Epithelial cell of proximal tubule (primary cell): ENCODE measurements at regions not wholly inside any gene's neighbourhood (a gene's known extent, or its start where the extent isn't known, plus 50 kb on each side); places are given as distances from the start of the nearest gene placed in this dataset.

Experiments
- DNase-seq: peaks from one replicate; pipeline ENCODE4 v3.0.0-alpha.2; 2011; ENCODE audit warnings: low read depth
- H3K4me3 ChIP-seq: 2 replicates; pipeline ENCODE4 v1.5.1; 2011; ENCODE audit warnings: low read depth, mild to moderate bottlenecking, low read length
- CTCF ChIP-seq: conservative IDR thresholded peaks from 2 replicates; pipeline ENCODE4 v1.5.1; 2012; ENCODE audit warnings: low read depth, mild to moderate bottlenecking, low read length

- no peak for TF ChIP-seq CTCF
- H3K4me3 ChIP-seq, result no peak overlapping the region
- DNase-seq, result no peak
Measured at GRCh38 chr2:52117299-52117698, 1085.4 kb upstream of the NRXN1 start.

- H3K4me3 ChIP-seq, result no peak overlapping the region
- no peak for DNase-seq
- TF ChIP-seq CTCF, result no peak
Measured at GRCh38 chr2:52115750-52116149, 1083.8 kb upstream of the NRXN1 start.

- TF ChIP-seq CTCF, result no peak
- DNase-seq, result no peak
- no peak overlapping the region for H3K4me3 ChIP-seq
Measured at GRCh38 chr2:52113338-52113737, 1081.4 kb upstream of the NRXN1 start.

- no peak for TF ChIP-seq CTCF
- no peak for DNase-seq
- H3K4me3 ChIP-seq, result no peak overlapping the region
Measured at GRCh38 chr2:52112141-52112540, 1080.2 kb upstream of the NRXN1 start.

- no peak for TF ChIP-seq CTCF
- H3K4me3 ChIP-seq, result no peak overlapping the region
- DNase-seq, result no peak
Measured at GRCh38 chr2:52107124-52107523, 1075.2 kb upstream of the NRXN1 start.

- H3K4me3 ChIP-seq, result no peak overlapping the region
- DNase-seq, result no peak
- TF ChIP-seq CTCF, result no peak
Measured at GRCh38 chr2:52097071-52097470, 1065.1 kb upstream of the NRXN1 start.

- no peak for DNase-seq
- no peak overlapping the region for H3K4me3 ChIP-seq
- no peak for TF ChIP-seq CTCF
Measured at GRCh38 chr2:52084759-52085158, 1052.8 kb upstream of the NRXN1 start.
